ENCODE measurements at regions not wholly inside any gene's neighbourhood (a gene's known extent, or its start where the extent isn't known, plus 50 kb on each side); places are given as distances from the start of the nearest gene placed in this dataset.

- TF ChIP-seq CTCF (IDR thresholded peaks at IDR 0.05) (no peak), POLR2A (IDR thresholded peaks at IDR 0.05) (no peak)
Observed at GRCh38 chr10:118966850-118967125, 62.7 kb upstream of the NANOS1 start.

Measured in adrenal gland (tissue), 5 donors.